IMR-90 (cell line): ENCODE measurements at regions not wholly inside any gene's neighbourhood (a gene's known extent, or its start where the extent isn't known, plus 50 kb on each side); places are given as distances from the start of the nearest gene placed in this dataset.

Experiments used
- ATAC-seq: fragments of 200-7000 bp; cut with Tn5 transposase; 2 replicates; pipeline ENCODE4 v1.9.1; 2020; ENCODE audit warnings: low read depth, mild to moderate bottlenecking, moderate library complexity
- BruUV-seq: library from RNA; stranded (reverse); fragments of 400-500 nt; replicated peaks from 2 replicates; lab custom pipeline; 2021; lab: Mats Ljungman, UMichigan
- CTCF ChIA-PET: fragments of 300-600 bp; formaldehyde crosslinking; extraction: SDS; loops from one replicate; lab custom pipeline; 2021; ENCODE audit warnings: antibody characterized with exemption; lab: Yijun Ruan, JAX
- POLR2A ChIA-PET: fragments of 300-600 bp; sonication (Branson Sonifier 250); formaldehyde crosslinking; loops from one replicate; lab custom pipeline; 2022; ENCODE audit warnings: antibody characterized with exemption; ENCODE audit not compliant: unreplicated experiment; lab: Charles Lee
- DNase-seq: peaks from one replicate; pipeline ENCODE4 v3.0.0; 2013
- H2AFZ ChIP-seq: replicated peaks from 2 replicates; pipeline ENCODE3; 2013; ENCODE audit warnings: low read length, mild to moderate bottlenecking; ENCODE audit not compliant: poor library complexity
- H2AK5ac ChIP-seq: 2 replicates; pipeline ENCODE4 v1.6.1; 2013; ENCODE audit warnings: low read depth, low read length, inconsistent platforms
- H2AK9ac ChIP-seq: replicated peaks from 2 replicates; pipeline ENCODE3; 2013; ENCODE audit warnings: mild to moderate bottlenecking, low read depth, low read length, moderate library complexity; ENCODE audit not compliant: poor library complexity
- H2BK120ac ChIP-seq: 2 replicates; pipeline ENCODE4 v1.6.1; 2013; ENCODE audit warnings: low read depth, low read length, inconsistent platforms
- H2BK15ac ChIP-seq: 3 replicates; pipeline ENCODE4 v1.6.1; 2013; ENCODE audit warnings: low read depth, low read length, inconsistent platforms
- H2BK20ac ChIP-seq: 2 replicates; pipeline ENCODE4 v1.6.1; 2013; ENCODE audit warnings: low read depth, mild to moderate bottlenecking, inconsistent platforms, low read length, moderate library complexity
- H2BK5ac ChIP-seq: 2 replicates; pipeline ENCODE4 v1.6.1; 2013; ENCODE audit warnings: mild to moderate bottlenecking, low read depth, low read length, inconsistent platforms; ENCODE audit not compliant: poor library complexity, severe bottlenecking
- H3K14ac ChIP-seq: replicated peaks from 2 replicates; pipeline ENCODE4 v1.6.1; 2013; ENCODE audit warnings: low read depth, low read length, inconsistent platforms
- H3K18ac ChIP-seq: 2 replicates; pipeline ENCODE4 v1.6.1; 2013; ENCODE audit warnings: low read depth, low read length, control low read depth
- H3K23ac ChIP-seq: 2 replicates; pipeline ENCODE4 v1.6.1; 2013; ENCODE audit warnings: low read depth, low read length, inconsistent platforms
- H3K27ac ChIP-seq: 2 replicates; pipeline ENCODE4 v1.5.1; 2013; ENCODE audit warnings: mild to moderate bottlenecking, control low read depth, low read length; ENCODE audit not compliant: insufficient read depth
- H3K27me3 ChIP-seq: 2 replicates; pipeline ENCODE4 v1.6.1; 2013; ENCODE audit warnings: low read length; ENCODE audit not compliant: control insufficient read depth, insufficient read depth
- H3K36me3 ChIP-seq: 2 replicates; pipeline ENCODE4 v1.6.1; 2013; ENCODE audit warnings: low read length, mixed read lengths; ENCODE audit not compliant: control insufficient read depth, insufficient read depth
- H3K4ac ChIP-seq: 2 replicates; pipeline ENCODE4 v1.6.1; 2013; ENCODE audit warnings: low read depth, low read length, inconsistent platforms
- H3K4me1 ChIP-seq: 2 replicates; pipeline ENCODE4 v1.6.1; 2013; ENCODE audit warnings: low read length, mixed read lengths; ENCODE audit not compliant: control insufficient read depth, insufficient read depth
- H3K4me2 ChIP-seq: 2 replicates; pipeline ENCODE4 v1.6.1; 2013; ENCODE audit warnings: low read depth, mild to moderate bottlenecking, control low read depth, low read length, moderate library complexity
- H3K4me3 ChIP-seq: 2 replicates; pipeline ENCODE4 v1.5.1; 2013; ENCODE audit warnings: low read depth, mild to moderate bottlenecking, control low read depth, low read length, moderate library complexity; ENCODE audit not compliant: insufficient read depth
- H3K56ac ChIP-seq: 2 replicates; pipeline ENCODE4 v1.6.1; 2013; ENCODE audit warnings: low read length, inconsistent platforms; ENCODE audit not compliant: insufficient read depth; ENCODE audit errors: extremely low read depth
- H3K79me1 ChIP-seq, 2 experiments: 2 replicates each; pipeline ENCODE4 v1.6.1; 2013; ENCODE audit warnings: low read length in 2 of 2, inconsistent platforms in 1 of 2, low read depth in 1 of 2
- H3K9ac ChIP-seq: 2 replicates; pipeline ENCODE4 v1.6.1; 2013; ENCODE audit warnings: low read depth, low read length, control low read depth
- H3K9me1 ChIP-seq: 2 replicates; pipeline ENCODE4 v1.6.1; 2013; ENCODE audit warnings: low read length, inconsistent platforms; ENCODE audit not compliant: insufficient read depth
- H3K9me3 ChIP-seq: 2 replicates; pipeline ENCODE4 v1.6.1; 2013; ENCODE audit warnings: low read length; ENCODE audit not compliant: control insufficient read depth, insufficient read depth
- H4K20me1 ChIP-seq: 2 replicates; pipeline ENCODE4 v1.6.1; 2013; ENCODE audit warnings: low read length, inconsistent platforms; ENCODE audit not compliant: insufficient read depth
- H4K5ac ChIP-seq: 2 replicates; pipeline ENCODE4 v1.6.1; 2013; ENCODE audit warnings: mild to moderate bottlenecking, low read depth, low read length, control low read depth
- H4K8ac ChIP-seq, 2 experiments: 2 replicates each; pipeline ENCODE4 v1.6.1; 2013; ENCODE audit warnings: low read depth in 2 of 2, low read length in 2 of 2, control low read depth in 1 of 2, inconsistent platforms in 1 of 2
- H4K91ac ChIP-seq: 2 replicates; pipeline ENCODE4 v1.6.1; 2013; ENCODE audit warnings: low read depth, low read length, inconsistent platforms; ENCODE audit not compliant: insufficient read depth
- CEBPB ChIP-seq: IDR thresholded peaks from 2 replicates; pipeline ENCODE4 v1.6.1; 2012; ENCODE audit warnings: low read depth, low read length, improper control_type of control experiment
- MXI1 ChIP-seq: IDR thresholded peaks from 2 replicates; pipeline ENCODE4 v1.6.1; 2012; ENCODE audit warnings: low read depth, mild to moderate bottlenecking, low read length, moderate library complexity, borderline replicate concordance
- RCOR1 ChIP-seq: IDR thresholded peaks from 2 replicates; pipeline ENCODE4 v1.6.1; 2012; ENCODE audit warnings: mild to moderate bottlenecking, low read length, improper control_type of control experiment; ENCODE audit not compliant: insufficient replicate concordance
- RFX5 ChIP-seq: IDR thresholded peaks from 2 replicates; pipeline ENCODE4 v1.8.0; 2012; ENCODE audit warnings: low read depth, mild to moderate bottlenecking, low read length, moderate library complexity
- WGBS, 2 experiments: methylation state at CpG; one replicate each; pipeline versions ENCODE4 v1.1.5 to v1.1.7; 2013; ENCODE audit warnings: missing lambda C conversion rate in 2 of 2; ENCODE audit not compliant: insufficient read length in 1 of 2; ENCODE audit errors: extremely low coverage in 2 of 2; 5-methylcytosine and 5-hydroxymethylcytosine counted together
- dilution Hi-C: fragments of 300-500 bp; cut with HindIII; formaldehyde crosslinking; loops from one replicate; pipeline ENCODE4 v1.14.3; 2018; ENCODE audit warnings: low sequenced_read_pairs; ENCODE audit not compliant: unreplicated experiment
- in situ Hi-C: fragments of 300-500 bp; cut with MboI; formaldehyde crosslinking; loops from 3 replicates; pipeline ENCODE4 v1.14.3; 2019; ENCODE audit warnings: low sequenced_read_pairs, inconsistent platforms, mixed read lengths
- intact Hi-C: fragments of 100-400 bp; cut with micrococcal nuclease; formaldehyde crosslinking; loops from 2 replicates; pipeline ENCODE4 v1.10.0; 2022

DNA sequence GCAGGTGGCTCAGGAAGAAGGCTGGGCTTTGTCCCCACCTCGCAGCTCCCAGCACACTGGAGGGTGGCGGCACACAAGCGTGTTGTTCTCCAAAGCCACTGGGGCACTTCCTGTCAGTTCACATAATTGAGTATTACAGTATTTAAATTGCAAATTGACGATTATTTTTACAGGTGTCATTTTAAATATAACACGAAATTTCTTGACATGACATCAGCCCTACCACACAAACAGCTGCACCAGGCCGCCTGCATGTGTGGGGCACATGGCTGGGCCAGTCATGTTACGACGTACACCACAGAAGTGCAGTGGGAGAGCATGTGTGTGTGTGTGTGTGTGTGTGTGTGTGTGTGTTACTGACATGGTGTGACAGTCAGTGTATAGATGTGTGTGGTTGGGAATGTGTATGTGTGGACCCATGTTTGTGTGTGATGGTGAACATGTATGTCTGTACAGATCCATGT, 155.6 kb downstream of the TTC32 start:
- H2BK120ac ChIP-seq = peak overlapping the region; percentile 21; the same call in 1 of the 2 replicates
- TF ChIP-seq RFX5 = no peak
- TF ChIP-seq RCOR1 = no peak
- TF ChIP-seq MXI1 = no peak
- TF ChIP-seq CEBPB = no peak

More for the DNA sequence above, 155.6 kb downstream of the TTC32 start:
- no peak overlapping the region for H3K27ac ChIP-seq
- no peak overlapping the region for H3K4me3 ChIP-seq
- no peaks in the 10 kb centered on the region for H3K36me3 ChIP-seq
- no peaks in the 10 kb centered on the region for H3K9me1 ChIP-seq
- H2AK5ac ChIP-seq = peak overlapping the region; percentile 93
- no peak overlapping the region; the same call in 2 of the 3 replicates for H2BK15ac ChIP-seq
- DNase-seq (no peak), ATAC-seq (no peak)
- no peak overlapping the region for H4K5ac ChIP-seq
- no peaks in the 10 kb centered on the region for H3K27me3 ChIP-seq
- dilution Hi-C loops (no loop called here), intact Hi-C loops (loop anchor here (1.0 to 5.0 kb wide), 2 partner anchors 117 to 379 kb away; no protein-coding TSS in a partner anchor), in situ Hi-C loops (no loop called here)
- no peak overlapping the region for H2AFZ ChIP-seq
- H2BK20ac ChIP-seq = no peak overlapping the region
- POLR2A ChIA-PET = no interaction called here
- no peak overlapping the region for H3K23ac ChIP-seq
- H3K4me1 ChIP-seq = peaks cover 7% of the 10 kb centered on the region
- WGBS, 2 experiments = no CpG with 5 or more reads among the region's 8 CpGs
- no peak overlapping the region for H4K8ac ChIP-seq
- no TSS peak for BruUV-seq
- H3K18ac ChIP-seq = no peak overlapping the region
- H3K9ac ChIP-seq = no peak overlapping the region
- H4K91ac ChIP-seq = peak overlapping the region; percentile 64
- H3K9me3 ChIP-seq = no peaks in the 10 kb centered on the region
- no peak overlapping the region for H2AK9ac ChIP-seq
- H3K14ac ChIP-seq = 0 out of 2 replicates have a peak overlapping the region, but pooled peaks have one; percentile 28
- H4K20me1 ChIP-seq = no peaks in the 10 kb centered on the region
- H2BK5ac ChIP-seq = no peak overlapping the region
- H3K4me2 ChIP-seq = no peak overlapping the region
- H3K56ac ChIP-seq = no peak overlapping the region
- CTCF ChIA-PET = no interaction called here
- no peaks in the 10 kb centered on the region for H3K79me1 ChIP-seq
- H3K4ac ChIP-seq = peak overlapping the region; percentile 70
